ENCODE measurements at regions not wholly inside any gene's neighbourhood (a gene's known extent, or its start where the extent isn't known, plus 50 kb on each side); places are given as distances from the start of the nearest gene placed in this dataset.

GRCh38 chr12:65613692-65614091, 210.6 kb upstream of the HMGA2 start:
- Histone ChIP-seq H3K4me3 (no peak overlapping the region), H3K27ac (no peak overlapping the region), H2AFZ (no peak overlapping the region), H4K20me1 (ENCODE audit: insufficient read depth) (no peaks in the 10 kb centered on the region), H3K36me3 (ENCODE audit: low read depth) (0 out of 2 replicates have a peak, but pooled peaks cover 7% of the 10 kb centered on the region), H3K4me2 (no peak overlapping the region), H3K9me3 (ENCODE audit: insufficient read depth, low read depth) (peaks cover 17% of the 10 kb centered on the region), H3K9me2 (ENCODE audit: insufficient read depth) (no peaks in the 10 kb centered on the region), H3F3A (ENCODE audit: insufficient read depth, low read depth) (peaks cover 13% of the 10 kb centered on the region; the same call in 1 of the 2 replicates), H3K4me1 (replicated peaks; ENCODE audit: insufficient read depth) (peaks cover 21% of the 10 kb centered on the region), H3K27me3 (ENCODE audit: insufficient read depth, low read depth) (no peaks in the 10 kb centered on the region), H3K79me2 (ENCODE audit: low read depth) (no peaks in the 10 kb centered on the region)
- ChIA-PET CTCF (no interaction called here), POLR2A (ENCODE audit: unreplicated experiment) (no interaction called here)
- no TSS peak for BruUV-seq (replicated peaks)
- TF ChIP-seq CTCF (conservative IDR thresholded peaks at IDR 0.05) (no peak), EZH2 (IDR thresholded peaks at IDR 0.05; ENCODE audit: low read depth) (no peak)
- intact Hi-C loops (cut with micrococcal nuclease; ENCODE audit: unreplicated experiment), result no loop called here
- no peak for DNase-seq

GRCh38 chr12:65614259-65614889, 209.9 kb upstream of the HMGA2 start:
- BruUV-seq (replicated peaks), result no TSS peak
- ChIA-PET CTCF (no interaction called here), POLR2A (ENCODE audit: unreplicated experiment) (no interaction called here)
- no peak overlapping the region for H3K4me2 ChIP-seq
- no peak overlapping the region for H3K4me3 ChIP-seq
- H2AFZ ChIP-seq, result no peak overlapping the region
- intact Hi-C loops (cut with micrococcal nuclease; ENCODE audit: unreplicated experiment), result no loop called here
- no peak for DNase-seq
- H3K27ac ChIP-seq, result no peak overlapping the region
- H3K27me3 ChIP-seq (ENCODE audit: insufficient read depth, low read depth), result no peaks in the 10 kb centered on the region
- TF ChIP-seq CTCF (conservative IDR thresholded peaks at IDR 0.05) (no peak), EZH2 (IDR thresholded peaks at IDR 0.05; ENCODE audit: low read depth) (no peak)
- peaks cover 6% of the 10 kb centered on the region; the same call in 1 of the 2 replicates for H3F3A ChIP-seq (ENCODE audit: insufficient read depth, low read depth)
- no peaks in the 10 kb centered on the region for H4K20me1 ChIP-seq (ENCODE audit: insufficient read depth)
- no peaks in the 10 kb centered on the region for H3K9me2 ChIP-seq (ENCODE audit: insufficient read depth)
- H3K36me3 ChIP-seq (ENCODE audit: low read depth), result 0 out of 2 replicates have a peak, but pooled peaks cover 3% of the 10 kb centered on the region
- peaks cover 17% of the 10 kb centered on the region for H3K9me3 ChIP-seq (ENCODE audit: insufficient read depth, low read depth)
- no peaks in the 10 kb centered on the region for H3K79me2 ChIP-seq (ENCODE audit: low read depth)
- H3K4me1 ChIP-seq (replicated peaks; ENCODE audit: insufficient read depth), result peaks cover 14% of the 10 kb centered on the region

GRCh38 chr12:65615118-65615517, 209.2 kb upstream of the HMGA2 start:
- H4K20me1 ChIP-seq (ENCODE audit: insufficient read depth), result no peaks in the 10 kb centered on the region
- CTCF ChIA-PET, result no interaction called here

More at GRCh38 chr12:65615118-65615517, 209.2 kb upstream of the HMGA2 start:
- peaks cover 7% of the 10 kb centered on the region for H3K4me1 ChIP-seq (replicated peaks; ENCODE audit: insufficient read depth)
- POLR2A ChIA-PET (ENCODE audit: unreplicated experiment), result no interaction called here
- no peaks in the 10 kb centered on the region for H3F3A ChIP-seq (ENCODE audit: insufficient read depth, low read depth)
- intact Hi-C loops (cut with micrococcal nuclease; ENCODE audit: unreplicated experiment), result no loop called here
- H3K27me3 ChIP-seq (ENCODE audit: insufficient read depth, low read depth), result no peaks in the 10 kb centered on the region
- H3K79me2 ChIP-seq (ENCODE audit: low read depth), result no peaks in the 10 kb centered on the region
- H3K4me3 ChIP-seq, result no peak overlapping the region
- BruUV-seq (replicated peaks), result no TSS peak
- no peak overlapping the region for H3K4me2 ChIP-seq
- no peaks in the 10 kb centered on the region for H3K9me2 ChIP-seq (ENCODE audit: insufficient read depth)
- no peak for TF ChIP-seq EZH2 (IDR thresholded peaks at IDR 0.05; ENCODE audit: low read depth)
- TF ChIP-seq CTCF (conservative IDR thresholded peaks at IDR 0.05), result no peak
- DNase-seq, result no peak
- no peak overlapping the region for H2AFZ ChIP-seq
- H3K9me3 ChIP-seq (ENCODE audit: insufficient read depth, low read depth), result peaks cover 12% of the 10 kb centered on the region
- H3K36me3 ChIP-seq (ENCODE audit: low read depth), result 0 out of 2 replicates have a peak, but pooled peaks cover 3% of the 10 kb centered on the region
- no peak overlapping the region for H3K27ac ChIP-seq

All from PC-9 (cell line).